H1 (cell line): ENCODE measurements at regions not wholly inside any gene's neighbourhood (a gene's known extent, or its start where the extent isn't known, plus 50 kb on each side); places are given as distances from the start of the nearest gene placed in this dataset.

Source experiments
- CTCF ChIA-PET: fragments of 300-600 bp; sonication (Branson Sonifier 250); formaldehyde crosslinking; loops from one replicate; lab custom pipeline; 2021; ENCODE audit not compliant: partially characterized antibody; lab: Charles Lee
- POLR2A ChIA-PET: fragments of 300-600 bp; sonication (Branson Sonifier 250); formaldehyde crosslinking; loops from one replicate; lab custom pipeline; 2021; ENCODE audit warnings: inconsistent platforms; ENCODE audit not compliant: partially characterized antibody; lab: Charles Lee
- DNase-seq, 2 experiments: peaks; one replicate each; pipeline versions ENCODE4 v3.0.0 to v3.0.0-alpha.2; 2010 to 2022; ENCODE audit warnings: low spot score in 2 of 2, low read depth in 1 of 2, mixed read lengths in 1 of 2
- FAIRE-seq: peaks from 2 replicates; lab custom pipeline; 2011; peaks lifted over from hg19 to GRCh38; lab: Jason Lieb, UNC
- H2AFZ ChIP-seq: 2 replicates; pipeline ENCODE4 v1.8.1; 2012; ENCODE audit warnings: low read length, inconsistent platforms
- H2AK5ac ChIP-seq: 2 replicates; pipeline ENCODE4 v1.6.1; 2013; ENCODE audit warnings: low read depth, low read length
- H2BK120ac ChIP-seq: replicated peaks from 2 replicates; pipeline ENCODE3; 2013; ENCODE audit warnings: low read depth, low read length, inconsistent platforms
- H2BK12ac ChIP-seq: 2 replicates; pipeline ENCODE4 v1.6.1; 2013; ENCODE audit warnings: low read depth, low read length
- H2BK15ac ChIP-seq: 2 replicates; pipeline ENCODE4 v1.6.1; 2013; ENCODE audit warnings: low read length
- H2BK20ac ChIP-seq: 2 replicates; pipeline ENCODE4 v1.6.1; 2013; ENCODE audit warnings: low read length
- H2BK5ac ChIP-seq: 2 replicates; pipeline ENCODE4 v1.6.1; 2013; ENCODE audit warnings: low read depth, low read length
- H3K14ac ChIP-seq: 2 replicates; pipeline ENCODE4 v1.6.1; 2013; ENCODE audit warnings: inconsistent platforms; ENCODE audit not compliant: insufficient read length
- H3K18ac ChIP-seq: 2 replicates; pipeline ENCODE4 v1.6.1; 2013; ENCODE audit warnings: low read length; ENCODE audit errors: extremely low read depth
- H3K23ac ChIP-seq: 2 replicates; pipeline ENCODE4 v1.6.1; 2013; ENCODE audit warnings: inconsistent platforms; ENCODE audit not compliant: insufficient read length
- H3K23me2 ChIP-seq: 2 replicates; pipeline ENCODE4 v1.6.1; 2013; ENCODE audit warnings: low read depth, low read length
- H3K27ac ChIP-seq: 2 replicates; pipeline ENCODE4 v1.6.1; 2011; ENCODE audit warnings: low read depth, low read length, inconsistent platforms
- H3K27me3 ChIP-seq, 4 experiments: replicated peaks in 1 of 4; 1 replicate in 1 of 4; 2 replicates in 3 of 4; pipeline versions ENCODE4 v1.6.1 to v1.8.1; 2011 to 2013; ENCODE audit warnings: low read length in 3 of 4, mild to moderate bottlenecking in 3 of 4, inconsistent platforms in 2 of 4, mixed read lengths in 2 of 4, moderate library complexity in 1 of 4; ENCODE audit not compliant: control insufficient read depth in 3 of 4, insufficient read depth in 3 of 4; ENCODE audit errors: extremely low read depth in 1 of 4
- H3K36me3 ChIP-seq, 4 experiments: 2 replicates each; pipeline versions ENCODE4 v1.6.1 to v1.8.1; 2011 to 2013; ENCODE audit warnings: mild to moderate bottlenecking in 4 of 4, low read length in 3 of 4, moderate library complexity in 2 of 4, control low read depth in 1 of 4, inconsistent platforms in 1 of 4; ENCODE audit not compliant: insufficient read depth in 4 of 4, control insufficient read depth in 2 of 4
- H3K4ac ChIP-seq: replicated peaks from 2 replicates; pipeline ENCODE3; 2013; ENCODE audit warnings: low read length, low read depth, mixed read lengths, inconsistent platforms; ENCODE audit not compliant: insufficient read length
- H3K4me1 ChIP-seq, 4 experiments: replicated peaks in 1 of 4; 1 replicate in 1 of 4; 2 replicates in 3 of 4; pipeline versions ENCODE4 v1.6.1 to v1.8.1; 2011 to 2013; ENCODE audit warnings: low read length in 3 of 4, inconsistent platforms in 2 of 4, mixed read lengths in 1 of 4; ENCODE audit not compliant: insufficient read depth in 4 of 4, control insufficient read depth in 3 of 4
- H3K4me2 ChIP-seq, 2 experiments: 2 replicates each; pipeline versions ENCODE4 v1.6.1 to v1.8.1; 2011 to 2013; ENCODE audit warnings: low read depth in 2 of 2, low read length in 2 of 2, control low read depth in 1 of 2, inconsistent platforms in 1 of 2, mild to moderate bottlenecking in 1 of 2; ENCODE audit not compliant: insufficient read depth in 1 of 2
- H3K4me3 ChIP-seq, 4 experiments: fragments of 200-600, 300-600 bp in 1 of 4; sonication (generic), shearing (Covaris generic), sonication (Bioruptor Twin) in 1 of 4; 2 replicates each; pipeline versions ENCODE4 v1.5.1 to v1.8.1; 2011 to 2016; ENCODE audit warnings: low read length in 4 of 4, low read depth in 3 of 4, control low read depth in 2 of 4, inconsistent platforms in 2 of 4, mild to moderate bottlenecking in 2 of 4, mixed read lengths in 1 of 4, moderate library complexity in 1 of 4; ENCODE audit not compliant: insufficient read depth in 2 of 4; ENCODE audit errors: extremely low read depth in 1 of 4
- H3K56ac ChIP-seq: replicated peaks from 2 replicates; pipeline ENCODE3; 2013; ENCODE audit warnings: low read depth, mild to moderate bottlenecking, mixed read lengths, low read length, inconsistent platforms; ENCODE audit not compliant: insufficient read length
- H3K79me1 ChIP-seq: 2 replicates; pipeline ENCODE4 v1.6.1; 2013; ENCODE audit warnings: low read depth, low read length, control low read depth
- H3K79me2 ChIP-seq, 2 experiments: 2 replicates each; pipeline versions ENCODE4 v1.6.1 to v1.8.1; 2012 to 2013; ENCODE audit warnings: low read length in 2 of 2, mild to moderate bottlenecking in 2 of 2, inconsistent platforms in 1 of 2; ENCODE audit not compliant: insufficient read depth in 2 of 2, control insufficient read depth in 1 of 2
- H3K9ac ChIP-seq, 4 experiments: replicated peaks in 1 of 4; 1 replicate in 1 of 4; 2 replicates in 3 of 4; pipeline versions ENCODE4 v1.6.1 to v1.8.1; 2011 to 2013; ENCODE audit warnings: low read depth in 3 of 4, low read length in 3 of 4, control low read depth in 2 of 4, mild to moderate bottlenecking in 2 of 4, moderate library complexity in 2 of 4, inconsistent platforms in 1 of 4; ENCODE audit errors: extremely low read depth in 1 of 4
- H3K9me3 ChIP-seq, 2 experiments: 2 replicates each; pipeline versions ENCODE4 v1.6.1 to v1.8.1; 2012 to 2013; ENCODE audit warnings: mild to moderate bottlenecking in 2 of 2, moderate library complexity in 2 of 2, control low read depth in 1 of 2, inconsistent platforms in 1 of 2, low read depth in 1 of 2, low read length in 1 of 2, mixed read lengths in 1 of 2; ENCODE audit not compliant: insufficient read depth in 2 of 2
- H4K20me1 ChIP-seq, 2 experiments: replicated peaks in 1 of 2; 2 replicates each; pipeline versions ENCODE3 to v1.8.1; 2011 to 2013; ENCODE audit warnings: inconsistent platforms in 2 of 2, low read length in 2 of 2, mild to moderate bottlenecking in 1 of 2; ENCODE audit not compliant: insufficient read depth in 2 of 2, control insufficient read depth in 1 of 2
- H4K5ac ChIP-seq: 2 replicates; pipeline ENCODE4 v1.6.1; 2013; ENCODE audit warnings: low read length, low read depth, mixed read lengths, inconsistent platforms; ENCODE audit not compliant: insufficient read length
- H4K8ac ChIP-seq: 2 replicates; pipeline ENCODE4 v1.8.0; 2013; ENCODE audit warnings: mild to moderate bottlenecking, moderate library complexity, low read length, inconsistent platforms; ENCODE audit not compliant: insufficient read depth; ENCODE audit errors: extremely low read depth
- H4K91ac ChIP-seq: replicated peaks from 2 replicates; pipeline ENCODE3; 2013; ENCODE audit warnings: low read length, mixed read lengths, inconsistent platforms; ENCODE audit not compliant: insufficient read length
- EZH2 ChIP-seq: fragments of 200-600 bp; sonication (generic); IDR thresholded peaks from 2 replicates; pipeline ENCODE4 v1.7.1; 2012; ENCODE audit warnings: low read depth, mild to moderate bottlenecking, moderate library complexity, low read length, inconsistent platforms; ENCODE audit not compliant: severe bottlenecking
- TAF1 ChIP-seq: IDR thresholded peaks from 2 replicates; pipeline ENCODE4 v1.6.1; 2011; ENCODE audit warnings: mild to moderate bottlenecking, low read depth, low read length
- WGBS, 2 experiments: shearing (Covaris generic) in 1 of 2; methylation state at CpG; one replicate each; pipeline versions ENCODE4 v1.1.6 to v1.1.7; 2013 to 2015; ENCODE audit warnings: low lambda C conversion rate in 2 of 2, mixed read lengths in 2 of 2, inconsistent platforms in 1 of 2, low coverage in 1 of 2, missing lambda C conversion rate in 1 of 2; ENCODE audit not compliant: insufficient replicate concordance in 2 of 2, insufficient coverage in 1 of 2, insufficient read length in 1 of 2; ENCODE audit errors: extremely low coverage in 1 of 2, missing lambda C conversion rate in 1 of 2; 5-methylcytosine and 5-hydroxymethylcytosine counted together
- TF ChIP-seq, protein P1 (sequence below): IDR thresholded peaks from 2 replicates; pipeline ENCODE4 v1.6.1; 2012; ENCODE audit warnings: low read length, inconsistent platforms

GRCh38 chr6:82584856-82585255, 221.2 kb downstream of the TPBG start:
- no peak for FAIRE-seq
- Histone ChIP-seq H3K4ac (no peak overlapping the region), H3K14ac (no peak overlapping the region), H4K20me1 (no peaks in the 10 kb centered on the region), H3K27me3 (no peaks in the 10 kb centered on the region), H3K36me3 (no peaks in the 10 kb centered on the region), H3K4me1 (peaks cover 0 to 11% (median 1%) of the 10 kb centered on the region in 4 experiments; a peak in 3 of 7 replicates), H2BK15ac (no peak overlapping the region), H3K9me3 (no peaks in the 10 kb centered on the region), H3K79me1 (no peaks in the 10 kb centered on the region), H3K4me2 (no peak overlapping the region), H3K4me3 (no peak overlapping the region), H2AK5ac (no peak overlapping the region), H4K5ac (no peak overlapping the region), H3K79me2 (no peaks in the 10 kb centered on the region), H2AFZ (no peak overlapping the region), H4K91ac (no peak overlapping the region), H3K18ac (no peak overlapping the region), H3K27ac (no peak overlapping the region), H3K9ac (no peak overlapping the region), H2BK20ac (no peak overlapping the region), H4K8ac (no peak overlapping the region), H2BK120ac (no peak overlapping the region), H2BK12ac (no peak overlapping the region), H3K23me2 (no peaks in the 10 kb centered on the region), H2BK5ac (no peak overlapping the region), H3K56ac (no peak overlapping the region), H3K23ac (no peak overlapping the region)
- 93% methylated on average over 3 of the region's 3 CpGs; no CpG with 5 or more reads in 1 of the 2 experiments for WGBS, 2 experiments
- CTCF ChIA-PET = no interaction called here
- DNase-seq = no peak
- POLR2A ChIA-PET = no interaction called here
- TF ChIP-seq, protein P1, sequence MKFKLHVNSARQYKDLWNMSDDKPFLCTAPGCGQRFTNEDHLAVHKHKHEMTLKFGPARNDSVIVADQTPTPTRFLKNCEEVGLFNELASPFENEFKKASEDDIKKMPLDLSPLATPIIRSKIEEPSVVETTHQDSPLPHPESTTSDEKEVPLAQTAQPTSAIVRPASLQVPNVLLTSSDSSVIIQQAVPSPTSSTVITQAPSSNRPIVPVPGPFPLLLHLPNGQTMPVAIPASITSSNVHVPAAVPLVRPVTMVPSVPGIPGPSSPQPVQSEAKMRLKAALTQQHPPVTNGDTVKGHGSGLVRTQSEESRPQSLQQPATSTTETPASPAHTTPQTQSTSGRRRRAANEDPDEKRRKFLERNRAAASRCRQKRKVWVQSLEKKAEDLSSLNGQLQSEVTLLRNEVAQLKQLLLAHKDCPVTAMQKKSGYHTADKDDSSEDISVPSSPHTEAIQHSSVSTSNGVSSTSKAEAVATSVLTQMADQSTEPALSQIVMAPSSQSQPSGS = no peak
- TF ChIP-seq EZH2 (no peak), TAF1 (no peak)
